Keratinocyte (primary cell): ENCODE measurements at regions not wholly inside any gene's neighbourhood (a gene's known extent, or its start where the extent isn't known, plus 50 kb on each side); places are given as distances from the start of the nearest gene placed in this dataset.

Experiments used
- DNase-seq: peaks from one replicate; pipeline ENCODE4 v3.0.0-alpha.2; 2011; ENCODE audit warnings: low read depth, missing footprints, low spot score
- FAIRE-seq: peaks from 2 replicates; lab custom pipeline; 2011; peaks lifted over from hg19 to GRCh38; lab: Jason Lieb, UNC
- H2AFZ ChIP-seq: 2 replicates; pipeline ENCODE4 v1.6.0; 2012; ENCODE audit warnings: low read length, control low read depth, inconsistent platforms; ENCODE audit not compliant: control insufficient read depth
- H3K27ac ChIP-seq: 2 replicates; pipeline ENCODE4 v1.5.1; 2011; ENCODE audit warnings: low read length; ENCODE audit not compliant: control insufficient read depth, insufficient read depth
- H3K27me3 ChIP-seq: 3 replicates; pipeline ENCODE4 v1.6.0; 2011; ENCODE audit warnings: low read length; ENCODE audit not compliant: control insufficient read depth, insufficient read depth; ENCODE audit errors: extremely low read depth
- H3K36me3 ChIP-seq, 2 experiments: 2 replicates in 1 of 2; 3 replicates in 1 of 2; pipeline ENCODE4 v1.5.1; 2011; ENCODE audit warnings: low read length in 2 of 2, mild to moderate bottlenecking in 1 of 2; ENCODE audit not compliant: control insufficient read depth in 2 of 2, insufficient read depth in 2 of 2; ENCODE audit errors: extremely low read depth in 1 of 2
- H3K4me1 ChIP-seq: 3 replicates; pipeline ENCODE4 v1.5.1; 2011; ENCODE audit warnings: low read length; ENCODE audit not compliant: control insufficient read depth, insufficient read depth; ENCODE audit errors: extremely low read depth
- H3K4me2 ChIP-seq: 3 replicates; pipeline ENCODE4 v1.6.0; 2011; ENCODE audit warnings: low read depth, low read length; ENCODE audit not compliant: control insufficient read depth, insufficient read depth; ENCODE audit errors: extremely low read depth
- H3K4me3 ChIP-seq, 3 experiments: fragments of 200-600 bp in 1 of 3; sonication (generic) in 1 of 3; 2 replicates in 2 of 3; 3 replicates in 1 of 3; pipeline ENCODE4 v1.5.1; 2011 to 2016; ENCODE audit warnings: low read length in 3 of 3, mild to moderate bottlenecking in 3 of 3, control low read depth in 2 of 3, inconsistent platforms in 1 of 3, low read depth in 1 of 3, mixed read lengths in 1 of 3, mixed run types in 1 of 3, moderate library complexity in 1 of 3; ENCODE audit not compliant: control insufficient read depth in 2 of 3, insufficient read depth in 2 of 3; ENCODE audit errors: extremely low read depth in 1 of 3
- H3K79me2 ChIP-seq: 2 replicates; pipeline ENCODE4 v1.6.0; 2012; ENCODE audit warnings: low read length; ENCODE audit not compliant: control insufficient read depth, insufficient read depth
- H3K9ac ChIP-seq: 3 replicates; pipeline ENCODE4 v1.6.0; 2011; ENCODE audit warnings: low read length; ENCODE audit not compliant: control insufficient read depth, insufficient read depth; ENCODE audit errors: extremely low read depth
- H3K9me1 ChIP-seq: 3 replicates; pipeline ENCODE4 v1.6.0; 2011; ENCODE audit warnings: low read length; ENCODE audit not compliant: control insufficient read depth, insufficient read depth; ENCODE audit errors: extremely low read depth
- H3K9me3 ChIP-seq: 2 replicates; pipeline ENCODE4 v1.5.1; 2012; ENCODE audit warnings: low read depth, low read length; ENCODE audit not compliant: control insufficient read depth
- H4K20me1 ChIP-seq: 3 replicates; pipeline ENCODE4 v1.6.0; 2011; ENCODE audit warnings: low read length; ENCODE audit not compliant: control insufficient read depth, insufficient read depth; ENCODE audit errors: extremely low read depth
- EZH2 ChIP-seq: IDR thresholded peaks from one replicate; pipeline ENCODE4 v1.6.1; 2012; ENCODE audit warnings: inconsistent platforms, mild to moderate bottlenecking, low read length, moderate library complexity
- dilution Hi-C: fragments of 300-500 bp; cut with MboI; formaldehyde crosslinking; loops from one replicate; pipeline ENCODE4 v1.7.0; 2020; ENCODE audit warnings: low sequenced_read_pairs; ENCODE audit not compliant: extremely low pct_ligation_motif_present
- TF ChIP-seq, protein P1 (sequence below), 3 experiments: IDR thresholded peaks in 1 of 3; conservative IDR thresholded peaks in 1 of 3; optimal IDR thresholded peaks in 1 of 3; 2 replicates in 2 of 3; 3 replicates in 1 of 3; pipeline versions ENCODE3 to v1.5.1; 2011; ENCODE audit warnings: low read length in 3 of 3, mild to moderate bottlenecking in 3 of 3, moderate library complexity in 2 of 3, control low read depth in 1 of 3, inconsistent platforms in 1 of 3; ENCODE audit not compliant: insufficient read depth in 2 of 3; ENCODE audit errors: extremely low read depth in 1 of 3

DNA sequence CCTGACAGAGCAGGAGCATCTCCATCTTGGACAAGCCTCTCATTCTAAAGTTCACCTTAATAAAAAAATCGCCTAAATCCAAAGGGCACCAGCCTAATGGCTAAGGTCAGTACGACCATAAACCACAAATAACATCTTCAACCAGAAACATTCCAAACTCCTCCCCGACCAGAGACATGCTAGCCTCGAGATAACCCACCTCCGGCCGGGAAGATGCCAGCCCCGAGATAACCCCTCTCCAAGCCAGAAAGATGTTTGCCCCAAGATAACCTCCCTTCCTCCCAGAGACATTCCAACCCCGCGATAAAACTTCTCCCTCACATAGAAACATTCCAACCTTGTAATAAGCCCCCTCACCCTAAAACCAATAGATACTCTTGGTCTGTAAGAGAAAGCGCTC, 86.8 kb upstream of the PKP2 start:
- no peak overlapping the region for H2AFZ ChIP-seq
- no peaks in the 10 kb centered on the region for H3K4me1 ChIP-seq
- FAIRE-seq (no peak), DNase-seq (no peak)
- no peak overlapping the region for H3K27ac ChIP-seq
- H3K4me3 ChIP-seq = no peak overlapping the region
- H4K20me1 ChIP-seq = no peaks in the 10 kb centered on the region
- no peaks in the 10 kb centered on the region for H3K9me1 ChIP-seq
- TF ChIP-seq, protein P1, sequence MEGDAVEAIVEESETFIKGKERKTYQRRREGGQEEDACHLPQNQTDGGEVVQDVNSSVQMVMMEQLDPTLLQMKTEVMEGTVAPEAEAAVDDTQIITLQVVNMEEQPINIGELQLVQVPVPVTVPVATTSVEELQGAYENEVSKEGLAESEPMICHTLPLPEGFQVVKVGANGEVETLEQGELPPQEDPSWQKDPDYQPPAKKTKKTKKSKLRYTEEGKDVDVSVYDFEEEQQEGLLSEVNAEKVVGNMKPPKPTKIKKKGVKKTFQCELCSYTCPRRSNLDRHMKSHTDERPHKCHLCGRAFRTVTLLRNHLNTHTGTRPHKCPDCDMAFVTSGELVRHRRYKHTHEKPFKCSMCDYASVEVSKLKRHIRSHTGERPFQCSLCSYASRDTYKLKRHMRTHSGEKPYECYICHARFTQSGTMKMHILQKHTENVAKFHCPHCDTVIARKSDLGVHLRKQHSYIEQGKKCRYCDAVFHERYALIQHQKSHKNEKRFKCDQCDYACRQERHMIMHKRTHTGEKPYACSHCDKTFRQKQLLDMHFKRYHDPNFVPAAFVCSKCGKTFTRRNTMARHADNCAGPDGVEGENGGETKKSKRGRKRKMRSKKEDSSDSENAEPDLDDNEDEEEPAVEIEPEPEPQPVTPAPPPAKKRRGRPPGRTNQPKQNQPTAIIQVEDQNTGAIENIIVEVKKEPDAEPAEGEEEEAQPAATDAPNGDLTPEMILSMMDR (optimal IDR thresholded peaks at IDR 0.05 in 1 of 3, IDR thresholded peaks at IDR 0.05 in 1 of 3, conservative IDR thresholded peaks at IDR 0.05 in 1 of 3; ENCODE audit: extremely low read depth in 1 of 3, insufficient read depth in 2 of 3, low read length in 3 of 3) = no peak
- H3K9me3 ChIP-seq = no peaks in the 10 kb centered on the region
- H3K36me3 ChIP-seq = no peaks in the 10 kb centered on the region
- no peak overlapping the region for H3K9ac ChIP-seq
- H3K4me2 ChIP-seq = no peak overlapping the region
- dilution Hi-C loops = no loop called here
- H3K79me2 ChIP-seq = no peaks in the 10 kb centered on the region
- H3K27me3 ChIP-seq = no peaks in the 10 kb centered on the region

DNA sequence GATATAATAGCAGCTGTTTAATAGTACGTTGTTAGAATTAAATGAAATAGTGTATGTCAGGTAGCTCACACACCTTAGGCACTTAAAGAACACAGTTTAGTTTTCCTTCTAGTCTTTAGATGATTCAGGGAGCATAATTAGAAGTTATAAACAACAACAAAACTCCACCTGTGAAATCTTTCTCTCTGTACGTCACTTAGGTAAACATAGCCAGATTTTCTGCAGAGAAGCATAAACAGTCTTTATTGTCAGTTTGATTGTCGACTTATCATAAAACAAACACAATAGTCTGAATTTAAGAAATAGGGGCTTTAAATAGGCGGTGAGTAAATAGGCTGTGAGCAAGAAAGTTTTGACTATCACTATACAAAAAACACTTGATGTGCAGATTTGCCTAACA, 84.6 kb upstream of the PKP2 start:
- TF ChIP-seq, protein P1 (optimal IDR thresholded peaks at IDR 0.05 in 1 of 3, IDR thresholded peaks at IDR 0.05 in 1 of 3, conservative IDR thresholded peaks at IDR 0.05 in 1 of 3; ENCODE audit: extremely low read depth in 1 of 3, insufficient read depth in 2 of 3, low read length in 3 of 3) = no peak
- no peak for TF ChIP-seq EZH2
- H3K4me1 ChIP-seq = no peaks in the 10 kb centered on the region
- H3K4me2 ChIP-seq = no peak overlapping the region
- no peaks in the 10 kb centered on the region for H3K79me2 ChIP-seq
- H3K9ac ChIP-seq = no peak overlapping the region
- H2AFZ ChIP-seq = no peak overlapping the region
- H3K9me3 ChIP-seq = no peaks in the 10 kb centered on the region
- no peak overlapping the region for H3K27ac ChIP-seq
- FAIRE-seq (no peak), DNase-seq (no peak)
- H3K4me3 ChIP-seq = no peak overlapping the region
- no peaks in the 10 kb centered on the region for H4K20me1 ChIP-seq
- H3K36me3 ChIP-seq = no peaks in the 10 kb centered on the region
- dilution Hi-C loops = no loop called here
- H3K9me1 ChIP-seq = no peaks in the 10 kb centered on the region
- H3K27me3 ChIP-seq = no peaks in the 10 kb centered on the region
